ENCODE measurements at regions not wholly inside any gene's neighbourhood (a gene's known extent, or its start where the extent isn't known, plus 50 kb on each side); places are given as distances from the start of the nearest gene placed in this dataset.

DNA sequence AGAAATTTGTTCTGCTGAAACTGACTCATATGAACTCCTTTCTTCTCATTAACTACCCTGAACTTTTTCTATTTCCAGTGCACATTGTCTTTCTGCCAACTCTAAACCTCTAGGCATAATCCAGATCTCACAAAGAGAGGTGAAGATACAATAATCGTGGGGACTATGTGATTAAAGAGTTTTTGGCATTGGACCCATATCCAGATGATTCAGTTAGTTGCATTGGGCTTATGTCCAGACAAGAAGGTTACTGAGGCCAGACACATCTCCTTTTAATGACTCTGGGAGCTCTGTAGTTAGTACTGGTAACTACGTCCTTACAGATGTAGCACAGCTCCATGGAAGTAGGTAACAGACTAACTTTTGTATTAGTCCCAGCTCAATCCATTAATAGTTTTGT is 273.0 kb downstream of the CASP12 start:
- H3K36me3 ChIP-seq (ENCODE audit: control insufficient read depth in 2 of 2, extremely low read depth in 1 of 2, insufficient read depth in 2 of 2, low read length in 2 of 2) = no peaks in the 10 kb centered on the region
- no peaks in the 10 kb centered on the region for H3K9me3 ChIP-seq (ENCODE audit: control insufficient read depth, low read depth, low read length)
- H3K4me3 ChIP-seq (ENCODE audit: control insufficient read depth in 2 of 3, extremely low read depth in 1 of 3, insufficient read depth in 2 of 3, low read depth in 1 of 3, low read length in 3 of 3) = no peak overlapping the region
- no peak overlapping the region for H3K9ac ChIP-seq (ENCODE audit: control insufficient read depth, extremely low read depth, insufficient read depth, low read length)
- peaks cover 5% of the 10 kb centered on the region for H3K4me1 ChIP-seq (ENCODE audit: control insufficient read depth, extremely low read depth, insufficient read depth, low read length)
- H3K4me2 ChIP-seq (ENCODE audit: control insufficient read depth, extremely low read depth, insufficient read depth, low read depth, low read length) = no peak overlapping the region
- no peaks in the 10 kb centered on the region for H3K79me2 ChIP-seq (ENCODE audit: control insufficient read depth, insufficient read depth, low read length)
- H2AFZ ChIP-seq (ENCODE audit: control insufficient read depth, low read length) = peak overlapping the region; percentile 33
- DNase-seq (ENCODE audit: low read depth, low spot score) (no peak), FAIRE-seq (no peak)
- no peaks in the 10 kb centered on the region for H4K20me1 ChIP-seq (ENCODE audit: control insufficient read depth, extremely low read depth, insufficient read depth, low read length)
- H3K27me3 ChIP-seq (ENCODE audit: control insufficient read depth, extremely low read depth, insufficient read depth, low read length) = no peaks in the 10 kb centered on the region
- H3K9me1 ChIP-seq (ENCODE audit: control insufficient read depth, extremely low read depth, insufficient read depth, low read length) = no peaks in the 10 kb centered on the region
- dilution Hi-C loops (cut with MboI; ENCODE audit: extremely low pct_ligation_motif_present, low sequenced_read_pairs) = no loop called here
- TF ChIP-seq EZH2 (IDR thresholded peaks at IDR 0.05; ENCODE audit: low read length) = no peak
- TF ChIP-seq, protein P1, sequence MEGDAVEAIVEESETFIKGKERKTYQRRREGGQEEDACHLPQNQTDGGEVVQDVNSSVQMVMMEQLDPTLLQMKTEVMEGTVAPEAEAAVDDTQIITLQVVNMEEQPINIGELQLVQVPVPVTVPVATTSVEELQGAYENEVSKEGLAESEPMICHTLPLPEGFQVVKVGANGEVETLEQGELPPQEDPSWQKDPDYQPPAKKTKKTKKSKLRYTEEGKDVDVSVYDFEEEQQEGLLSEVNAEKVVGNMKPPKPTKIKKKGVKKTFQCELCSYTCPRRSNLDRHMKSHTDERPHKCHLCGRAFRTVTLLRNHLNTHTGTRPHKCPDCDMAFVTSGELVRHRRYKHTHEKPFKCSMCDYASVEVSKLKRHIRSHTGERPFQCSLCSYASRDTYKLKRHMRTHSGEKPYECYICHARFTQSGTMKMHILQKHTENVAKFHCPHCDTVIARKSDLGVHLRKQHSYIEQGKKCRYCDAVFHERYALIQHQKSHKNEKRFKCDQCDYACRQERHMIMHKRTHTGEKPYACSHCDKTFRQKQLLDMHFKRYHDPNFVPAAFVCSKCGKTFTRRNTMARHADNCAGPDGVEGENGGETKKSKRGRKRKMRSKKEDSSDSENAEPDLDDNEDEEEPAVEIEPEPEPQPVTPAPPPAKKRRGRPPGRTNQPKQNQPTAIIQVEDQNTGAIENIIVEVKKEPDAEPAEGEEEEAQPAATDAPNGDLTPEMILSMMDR (optimal IDR thresholded peaks at IDR 0.05 in 1 of 3, IDR thresholded peaks at IDR 0.05 in 1 of 3, conservative IDR thresholded peaks at IDR 0.05 in 1 of 3; ENCODE audit: extremely low read depth in 1 of 3, insufficient read depth in 2 of 3, low read length in 3 of 3) = no peak
- H3K27ac ChIP-seq (ENCODE audit: control insufficient read depth, insufficient read depth, low read length) = no peak overlapping the region

DNA sequence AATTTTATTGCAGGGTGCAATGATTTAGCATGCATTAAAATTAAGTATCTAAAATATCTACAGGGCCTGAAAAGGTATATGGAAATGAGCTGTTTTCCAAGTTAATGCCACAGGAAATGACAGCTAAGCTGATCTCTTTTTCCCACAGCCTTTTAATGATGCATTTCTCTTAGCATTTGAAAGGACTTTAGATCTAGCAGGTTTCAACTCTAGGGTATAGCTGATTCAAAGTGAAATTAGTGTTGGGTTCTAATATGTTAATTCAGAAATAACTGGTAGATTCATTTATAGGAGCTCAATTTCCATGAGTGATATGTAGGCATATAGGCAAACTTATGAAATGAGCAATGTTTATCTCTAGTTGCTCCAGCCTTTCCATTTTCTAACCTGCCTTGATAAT is 274.2 kb downstream of the CASP12 start:
- no peaks in the 10 kb centered on the region for H3K27me3 ChIP-seq (ENCODE audit: control insufficient read depth, extremely low read depth, insufficient read depth, low read length)
- peaks cover 5% of the 10 kb centered on the region for H3K4me1 ChIP-seq (ENCODE audit: control insufficient read depth, extremely low read depth, insufficient read depth, low read length)
- no peaks in the 10 kb centered on the region for H3K36me3 ChIP-seq (ENCODE audit: control insufficient read depth in 2 of 2, extremely low read depth in 1 of 2, insufficient read depth in 2 of 2, low read length in 2 of 2)
- dilution Hi-C loops (cut with MboI; ENCODE audit: extremely low pct_ligation_motif_present, low sequenced_read_pairs) = no loop called here
- H3K4me2 ChIP-seq (ENCODE audit: control insufficient read depth, extremely low read depth, insufficient read depth, low read depth, low read length) = no peak overlapping the region
- TF ChIP-seq, protein P1 (optimal IDR thresholded peaks at IDR 0.05 in 1 of 3, IDR thresholded peaks at IDR 0.05 in 1 of 3, conservative IDR thresholded peaks at IDR 0.05 in 1 of 3; ENCODE audit: extremely low read depth in 1 of 3, insufficient read depth in 2 of 3, low read length in 3 of 3) = no peak
- TF ChIP-seq EZH2 (IDR thresholded peaks at IDR 0.05; ENCODE audit: low read length) = no peak
- no peak overlapping the region for H2AFZ ChIP-seq (ENCODE audit: control insufficient read depth, low read length)
- FAIRE-seq = no peak
- no peaks in the 10 kb centered on the region for H4K20me1 ChIP-seq (ENCODE audit: control insufficient read depth, extremely low read depth, insufficient read depth, low read length)
- no peaks in the 10 kb centered on the region for H3K9me1 ChIP-seq (ENCODE audit: control insufficient read depth, extremely low read depth, insufficient read depth, low read length)
- H3K9me3 ChIP-seq (ENCODE audit: control insufficient read depth, low read depth, low read length) = no peaks in the 10 kb centered on the region
- DNase-seq (ENCODE audit: low read depth, low spot score) = no peak
- H3K27ac ChIP-seq (ENCODE audit: control insufficient read depth, insufficient read depth, low read length) = no peak overlapping the region
- H3K4me3 ChIP-seq (ENCODE audit: control insufficient read depth in 2 of 3, extremely low read depth in 1 of 3, insufficient read depth in 2 of 3, low read depth in 1 of 3, low read length in 3 of 3) = no peak overlapping the region
- no peaks in the 10 kb centered on the region for H3K79me2 ChIP-seq (ENCODE audit: control insufficient read depth, insufficient read depth, low read length)
- H3K9ac ChIP-seq (ENCODE audit: control insufficient read depth, extremely low read depth, insufficient read depth, low read length) = no peak overlapping the region
